22Rv1 (cell line): ENCODE measurements at regions not wholly inside any gene's neighbourhood (a gene's known extent, or its start where the extent isn't known, plus 50 kb on each side); places are given as distances from the start of the nearest gene placed in this dataset.

Source experiments
- H3K27ac ChIP-seq: fragments of 450-650 bp; 2 replicates; pipeline ENCODE4 v1.5.1; 2017
- ZFX ChIP-seq: fragments of 450-650 bp; IDR thresholded peaks from 2 replicates; pipeline ENCODE4 v1.6.1; 2017; ENCODE audit warnings: antibody characterized with exemption, borderline replicate concordance
- TF ChIP-seq, protein P1 (sequence below): fragments of 450-650 bp; IDR thresholded peaks from 2 replicates; pipeline ENCODE4 v1.5.1; 2017; ENCODE audit warnings: mild to moderate bottlenecking

DNA sequence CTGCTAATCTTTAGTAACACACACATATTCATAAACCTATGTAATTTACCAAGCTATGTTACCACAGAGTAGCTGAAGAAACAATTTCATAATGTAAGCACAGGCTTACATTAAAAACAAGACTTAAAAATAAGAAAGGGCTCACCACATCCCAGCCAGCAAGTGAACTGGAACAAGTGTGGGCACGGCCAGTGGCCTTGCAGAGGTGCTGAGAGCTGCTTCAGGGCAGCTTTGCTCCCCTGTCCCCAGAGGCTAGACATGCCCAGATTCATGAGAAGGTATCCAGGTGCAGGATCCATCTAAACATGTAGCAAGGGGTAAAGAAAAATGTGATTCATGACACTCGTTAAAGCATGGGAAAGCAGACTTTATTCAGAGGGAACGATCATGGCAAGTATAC, 62.0 kb upstream of the CKS2 start:
- TF ChIP-seq, protein P1, sequence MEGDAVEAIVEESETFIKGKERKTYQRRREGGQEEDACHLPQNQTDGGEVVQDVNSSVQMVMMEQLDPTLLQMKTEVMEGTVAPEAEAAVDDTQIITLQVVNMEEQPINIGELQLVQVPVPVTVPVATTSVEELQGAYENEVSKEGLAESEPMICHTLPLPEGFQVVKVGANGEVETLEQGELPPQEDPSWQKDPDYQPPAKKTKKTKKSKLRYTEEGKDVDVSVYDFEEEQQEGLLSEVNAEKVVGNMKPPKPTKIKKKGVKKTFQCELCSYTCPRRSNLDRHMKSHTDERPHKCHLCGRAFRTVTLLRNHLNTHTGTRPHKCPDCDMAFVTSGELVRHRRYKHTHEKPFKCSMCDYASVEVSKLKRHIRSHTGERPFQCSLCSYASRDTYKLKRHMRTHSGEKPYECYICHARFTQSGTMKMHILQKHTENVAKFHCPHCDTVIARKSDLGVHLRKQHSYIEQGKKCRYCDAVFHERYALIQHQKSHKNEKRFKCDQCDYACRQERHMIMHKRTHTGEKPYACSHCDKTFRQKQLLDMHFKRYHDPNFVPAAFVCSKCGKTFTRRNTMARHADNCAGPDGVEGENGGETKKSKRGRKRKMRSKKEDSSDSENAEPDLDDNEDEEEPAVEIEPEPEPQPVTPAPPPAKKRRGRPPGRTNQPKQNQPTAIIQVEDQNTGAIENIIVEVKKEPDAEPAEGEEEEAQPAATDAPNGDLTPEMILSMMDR, result no peak
- H3K27ac ChIP-seq, result no peak overlapping the region

DNA sequence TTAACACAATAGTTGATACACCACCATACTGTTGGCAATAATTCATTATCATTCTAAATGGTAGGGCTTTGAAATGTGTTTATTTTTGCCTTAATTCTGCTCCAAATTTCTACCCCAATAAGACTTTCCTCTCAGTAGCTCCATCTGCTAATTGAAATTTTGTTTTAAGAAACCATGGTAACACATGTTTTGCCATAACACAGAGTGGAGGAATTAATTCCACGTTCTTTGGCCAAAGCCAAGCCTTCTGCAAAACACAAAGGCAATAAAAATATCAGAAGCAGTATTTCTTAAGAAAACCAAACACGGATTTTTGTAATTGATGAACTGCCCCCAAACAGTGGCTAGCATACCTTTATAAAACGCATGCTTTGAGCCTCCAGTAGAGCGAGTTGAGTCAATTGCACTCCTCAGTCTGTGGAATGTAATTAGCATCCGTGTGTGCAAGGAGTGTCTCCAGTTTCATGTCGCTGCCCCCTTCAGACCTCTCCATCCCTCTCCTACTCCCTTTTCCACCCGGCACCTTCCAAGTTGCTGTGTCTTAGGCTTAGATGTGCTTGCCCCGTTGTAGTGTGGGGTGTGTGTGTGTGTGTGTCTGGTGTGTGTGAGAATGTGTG, 58.2 kb upstream of the CKS2 start:
- no peak overlapping the region for H3K27ac ChIP-seq
- TF ChIP-seq ZFX, result no peak
- TF ChIP-seq, protein P1, result no peak

DNA sequence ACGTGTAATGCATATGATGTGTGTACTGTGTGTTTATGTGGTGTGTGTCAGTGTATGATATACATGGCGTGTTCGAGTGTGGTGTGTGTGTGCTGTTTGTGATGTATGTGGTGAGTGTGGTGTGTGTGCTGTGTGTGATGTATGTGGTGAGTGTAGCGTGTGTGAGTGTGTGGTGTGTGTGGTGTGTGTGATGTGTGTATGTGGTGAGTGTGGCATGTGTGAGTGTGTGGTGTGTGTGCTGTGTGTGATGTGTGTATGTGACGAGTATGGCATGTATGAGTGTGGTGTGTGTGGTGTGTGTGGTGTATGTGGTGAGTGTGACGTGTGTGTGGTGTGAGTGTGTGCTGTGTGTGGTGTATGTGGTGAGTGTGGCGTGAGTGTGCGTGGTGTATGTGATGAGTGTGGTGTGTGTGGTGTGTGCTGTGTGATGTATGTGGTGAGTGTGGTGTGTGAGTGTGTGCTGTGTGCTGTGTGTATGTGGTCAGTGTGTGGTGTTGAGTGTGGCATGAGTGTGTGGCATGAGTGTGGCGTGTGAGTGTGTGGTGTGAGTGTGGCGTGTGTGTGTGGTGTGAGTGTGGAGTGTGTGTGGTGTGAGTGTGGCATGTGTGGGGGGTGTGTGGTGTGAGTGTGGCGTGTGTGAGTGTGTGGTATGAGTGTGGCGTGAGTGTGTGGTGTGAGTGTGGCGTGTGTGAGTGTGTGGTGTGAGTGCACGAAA, 56.8 kb upstream of the CKS2 start:
- TF ChIP-seq, protein P1, result no peak
- TF ChIP-seq ZFX, result no peak
- H3K27ac ChIP-seq, result no peak overlapping the region

DNA sequence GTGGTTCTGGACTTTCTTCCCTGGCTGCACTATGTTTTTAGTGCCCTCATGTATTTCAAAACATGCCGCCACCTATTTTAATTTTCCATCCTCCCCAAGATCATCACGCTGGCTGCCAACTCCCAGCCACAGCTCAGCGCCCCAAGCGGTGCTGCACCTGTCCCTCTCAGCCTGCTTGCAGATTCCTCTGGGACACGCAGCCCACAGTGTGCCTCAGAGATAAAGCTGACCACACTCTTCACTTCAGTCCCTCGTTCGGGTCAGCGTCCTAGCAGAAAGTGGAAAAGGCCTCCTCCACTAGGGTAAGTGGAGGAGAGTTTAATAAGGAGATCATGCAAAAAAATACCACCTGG, 56.2 kb upstream of the CKS2 start:
- H3K27ac ChIP-seq, result no peak overlapping the region
- TF ChIP-seq ZFX, result no peak
- TF ChIP-seq, protein P1, result no peak

DNA sequence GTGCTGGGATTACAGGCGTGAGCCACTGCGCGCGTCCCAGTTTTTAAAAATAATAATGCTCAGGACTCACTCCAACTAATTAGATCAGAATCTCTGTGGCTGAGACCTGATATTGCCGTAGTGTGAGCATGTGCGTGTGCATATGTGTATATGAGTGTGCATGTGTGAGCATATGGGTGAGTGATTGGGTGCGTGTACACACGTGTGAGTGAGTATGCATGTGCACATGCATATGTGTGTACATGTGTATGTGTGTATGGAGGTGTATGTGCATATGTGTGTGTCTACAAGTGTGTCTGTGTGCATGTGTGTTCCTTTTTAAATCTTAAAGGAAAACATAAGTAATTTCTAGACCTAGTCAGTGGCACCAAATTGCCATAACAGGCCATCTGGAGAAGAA, 54.8 kb upstream of the CKS2 start:
- TF ChIP-seq, protein P1, result no peak
- TF ChIP-seq ZFX, result no peak
- H3K27ac ChIP-seq, result no peak overlapping the region

DNA sequence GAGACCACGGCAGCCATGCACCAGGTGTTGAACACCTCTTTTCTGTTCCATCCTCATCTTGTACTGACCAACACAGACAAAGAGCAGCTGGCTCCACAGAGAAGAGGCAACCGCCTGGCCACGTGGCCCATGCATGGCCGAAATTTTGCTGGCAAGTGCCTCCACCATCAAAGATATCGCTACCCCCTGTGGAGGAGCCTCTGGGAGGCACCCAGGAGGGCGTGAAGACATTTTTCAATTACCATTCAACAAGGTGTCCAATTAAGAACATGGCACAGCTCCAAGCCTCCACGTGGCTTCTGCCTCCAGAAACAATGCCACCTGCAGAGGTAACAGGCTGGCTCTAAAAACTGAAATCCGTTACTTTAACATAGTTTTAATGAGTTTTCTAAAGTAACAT, 54.4 kb upstream of the CKS2 start:
- TF ChIP-seq ZFX, result no peak
- TF ChIP-seq, protein P1, result no peak
- H3K27ac ChIP-seq, result no peak overlapping the region

DNA sequence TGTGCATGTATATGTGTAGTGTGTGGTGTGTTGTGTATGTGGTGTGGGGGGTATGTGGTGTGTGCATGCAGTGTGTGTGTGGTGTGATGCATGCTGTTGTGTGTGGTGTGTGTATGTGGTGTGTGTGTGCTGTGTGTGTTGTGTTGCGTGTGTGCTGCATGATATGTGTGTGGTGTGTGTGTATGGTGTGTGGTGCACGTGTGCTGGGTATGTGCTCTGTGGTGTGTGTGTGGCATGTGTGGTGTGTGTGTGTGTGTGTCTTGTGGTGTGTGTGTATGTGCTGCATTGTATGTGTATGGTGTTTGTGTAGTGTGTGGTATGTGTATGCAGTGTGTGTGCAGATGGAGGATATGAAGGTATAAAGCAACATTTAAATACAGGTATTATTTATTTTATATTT, 50.5 kb upstream of the CKS2 start:
- TF ChIP-seq, protein P1, result no peak
- no peak overlapping the region for H3K27ac ChIP-seq
